Keratinocyte (primary cell): ENCODE measurements at regions not wholly inside any gene's neighbourhood (a gene's known extent, or its start where the extent isn't known, plus 50 kb on each side); places are given as distances from the start of the nearest gene placed in this dataset.

Experiments used
- DNase-seq: peaks from one replicate; pipeline ENCODE4 v3.0.0-alpha.2; 2011; ENCODE audit warnings: low read depth, missing footprints, low spot score
- FAIRE-seq: peaks from 2 replicates; lab custom pipeline; 2011; peaks lifted over from hg19 to GRCh38; lab: Jason Lieb, UNC
- H2AFZ ChIP-seq: 2 replicates; pipeline ENCODE4 v1.6.0; 2012; ENCODE audit warnings: low read length, control low read depth, inconsistent platforms; ENCODE audit not compliant: control insufficient read depth
- H3K27ac ChIP-seq: 2 replicates; pipeline ENCODE4 v1.5.1; 2011; ENCODE audit warnings: low read length; ENCODE audit not compliant: control insufficient read depth, insufficient read depth
- H3K27me3 ChIP-seq: 3 replicates; pipeline ENCODE4 v1.6.0; 2011; ENCODE audit warnings: low read length; ENCODE audit not compliant: control insufficient read depth, insufficient read depth; ENCODE audit errors: extremely low read depth
- H3K36me3 ChIP-seq, 2 experiments: 2 replicates in 1 of 2; 3 replicates in 1 of 2; pipeline ENCODE4 v1.5.1; 2011; ENCODE audit warnings: low read length in 2 of 2, mild to moderate bottlenecking in 1 of 2; ENCODE audit not compliant: control insufficient read depth in 2 of 2, insufficient read depth in 2 of 2; ENCODE audit errors: extremely low read depth in 1 of 2
- H3K4me1 ChIP-seq: 3 replicates; pipeline ENCODE4 v1.5.1; 2011; ENCODE audit warnings: low read length; ENCODE audit not compliant: control insufficient read depth, insufficient read depth; ENCODE audit errors: extremely low read depth
- H3K4me2 ChIP-seq: 3 replicates; pipeline ENCODE4 v1.6.0; 2011; ENCODE audit warnings: low read depth, low read length; ENCODE audit not compliant: control insufficient read depth, insufficient read depth; ENCODE audit errors: extremely low read depth
- H3K4me3 ChIP-seq, 3 experiments: fragments of 200-600 bp in 1 of 3; sonication (generic) in 1 of 3; 2 replicates in 2 of 3; 3 replicates in 1 of 3; pipeline ENCODE4 v1.5.1; 2011 to 2016; ENCODE audit warnings: low read length in 3 of 3, mild to moderate bottlenecking in 3 of 3, control low read depth in 2 of 3, inconsistent platforms in 1 of 3, low read depth in 1 of 3, mixed read lengths in 1 of 3, mixed run types in 1 of 3, moderate library complexity in 1 of 3; ENCODE audit not compliant: control insufficient read depth in 2 of 3, insufficient read depth in 2 of 3; ENCODE audit errors: extremely low read depth in 1 of 3
- H3K79me2 ChIP-seq: 2 replicates; pipeline ENCODE4 v1.6.0; 2012; ENCODE audit warnings: low read length; ENCODE audit not compliant: control insufficient read depth, insufficient read depth
- H3K9ac ChIP-seq: 3 replicates; pipeline ENCODE4 v1.6.0; 2011; ENCODE audit warnings: low read length; ENCODE audit not compliant: control insufficient read depth, insufficient read depth; ENCODE audit errors: extremely low read depth
- H3K9me1 ChIP-seq: 3 replicates; pipeline ENCODE4 v1.6.0; 2011; ENCODE audit warnings: low read length; ENCODE audit not compliant: control insufficient read depth, insufficient read depth; ENCODE audit errors: extremely low read depth
- H3K9me3 ChIP-seq: 2 replicates; pipeline ENCODE4 v1.5.1; 2012; ENCODE audit warnings: low read depth, low read length; ENCODE audit not compliant: control insufficient read depth
- H4K20me1 ChIP-seq: 3 replicates; pipeline ENCODE4 v1.6.0; 2011; ENCODE audit warnings: low read length; ENCODE audit not compliant: control insufficient read depth, insufficient read depth; ENCODE audit errors: extremely low read depth
- EZH2 ChIP-seq: IDR thresholded peaks from one replicate; pipeline ENCODE4 v1.6.1; 2012; ENCODE audit warnings: inconsistent platforms, mild to moderate bottlenecking, low read length, moderate library complexity
- dilution Hi-C: fragments of 300-500 bp; cut with MboI; formaldehyde crosslinking; loops from one replicate; pipeline ENCODE4 v1.7.0; 2020; ENCODE audit warnings: low sequenced_read_pairs; ENCODE audit not compliant: extremely low pct_ligation_motif_present
- TF ChIP-seq, protein P1 (sequence below), 3 experiments: IDR thresholded peaks in 1 of 3; conservative IDR thresholded peaks in 1 of 3; optimal IDR thresholded peaks in 1 of 3; 2 replicates in 2 of 3; 3 replicates in 1 of 3; pipeline versions ENCODE3 to v1.5.1; 2011; ENCODE audit warnings: low read length in 3 of 3, mild to moderate bottlenecking in 3 of 3, moderate library complexity in 2 of 3, control low read depth in 1 of 3, inconsistent platforms in 1 of 3; ENCODE audit not compliant: insufficient read depth in 2 of 3; ENCODE audit errors: extremely low read depth in 1 of 3

DNA sequence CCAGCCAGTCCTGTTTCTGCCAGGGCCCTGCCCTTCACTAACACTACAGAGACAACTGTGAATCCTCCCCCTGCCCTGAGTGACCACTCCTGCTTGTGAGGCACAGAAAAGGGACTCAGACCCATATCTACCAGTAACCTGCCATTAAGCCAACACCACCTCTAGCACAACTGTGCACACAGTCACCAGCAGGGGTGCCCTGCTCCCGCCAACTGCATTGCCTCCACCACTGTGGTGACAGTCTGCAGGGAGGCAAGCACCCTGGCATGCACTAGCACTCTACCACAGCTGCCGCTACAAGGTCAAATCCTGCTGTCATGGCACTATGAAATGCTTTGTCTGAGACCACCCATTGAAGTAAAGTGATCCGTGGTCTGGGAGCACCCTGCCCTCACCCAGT is 1028.5 kb upstream of the CDH9 start:
- Histone ChIP-seq H3K36me3 (no peaks in the 10 kb centered on the region), H3K9me1 (no peaks in the 10 kb centered on the region), H3K27me3 (no peaks in the 10 kb centered on the region), H3K4me2 (no peak overlapping the region), H3K9ac (no peak overlapping the region), H3K9me3 (peaks cover 3% of the 10 kb centered on the region), H2AFZ (no peak overlapping the region), H4K20me1 (no peaks in the 10 kb centered on the region), H3K4me3 (no peak overlapping the region), H3K27ac (no peak overlapping the region), H3K4me1 (no peaks in the 10 kb centered on the region), H3K79me2 (no peaks in the 10 kb centered on the region)
- no peak for FAIRE-seq
- DNase-seq, result no peak
- dilution Hi-C loops, result no loop called here
- no peak for TF ChIP-seq EZH2
- TF ChIP-seq, protein P1, sequence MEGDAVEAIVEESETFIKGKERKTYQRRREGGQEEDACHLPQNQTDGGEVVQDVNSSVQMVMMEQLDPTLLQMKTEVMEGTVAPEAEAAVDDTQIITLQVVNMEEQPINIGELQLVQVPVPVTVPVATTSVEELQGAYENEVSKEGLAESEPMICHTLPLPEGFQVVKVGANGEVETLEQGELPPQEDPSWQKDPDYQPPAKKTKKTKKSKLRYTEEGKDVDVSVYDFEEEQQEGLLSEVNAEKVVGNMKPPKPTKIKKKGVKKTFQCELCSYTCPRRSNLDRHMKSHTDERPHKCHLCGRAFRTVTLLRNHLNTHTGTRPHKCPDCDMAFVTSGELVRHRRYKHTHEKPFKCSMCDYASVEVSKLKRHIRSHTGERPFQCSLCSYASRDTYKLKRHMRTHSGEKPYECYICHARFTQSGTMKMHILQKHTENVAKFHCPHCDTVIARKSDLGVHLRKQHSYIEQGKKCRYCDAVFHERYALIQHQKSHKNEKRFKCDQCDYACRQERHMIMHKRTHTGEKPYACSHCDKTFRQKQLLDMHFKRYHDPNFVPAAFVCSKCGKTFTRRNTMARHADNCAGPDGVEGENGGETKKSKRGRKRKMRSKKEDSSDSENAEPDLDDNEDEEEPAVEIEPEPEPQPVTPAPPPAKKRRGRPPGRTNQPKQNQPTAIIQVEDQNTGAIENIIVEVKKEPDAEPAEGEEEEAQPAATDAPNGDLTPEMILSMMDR (optimal IDR thresholded peaks at IDR 0.05 in 1 of 3, IDR thresholded peaks at IDR 0.05 in 1 of 3, conservative IDR thresholded peaks at IDR 0.05 in 1 of 3; ENCODE audit: extremely low read depth in 1 of 3, insufficient read depth in 2 of 3, low read length in 3 of 3), result no peak

DNA sequence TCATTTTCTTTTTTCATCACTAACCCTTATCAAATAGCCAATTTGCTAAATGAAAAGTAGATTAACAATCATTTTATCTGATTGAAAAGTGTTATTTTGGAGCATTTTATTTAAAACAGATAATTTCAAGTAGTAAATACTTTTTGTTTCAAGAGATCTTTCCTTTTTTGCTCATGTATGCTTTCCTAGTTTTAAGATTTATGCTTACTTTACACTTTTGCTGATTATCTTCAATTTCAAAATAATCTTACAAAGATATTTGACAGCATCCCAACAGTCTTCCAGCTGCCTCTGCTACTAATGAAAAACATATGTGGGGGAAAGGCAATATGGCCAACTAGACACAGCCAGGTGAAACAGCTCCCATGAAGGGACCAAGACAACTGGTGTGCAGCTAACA is 1027.3 kb upstream of the CDH9 start:
- FAIRE-seq, result no peak
- H3K4me2 ChIP-seq, result no peak overlapping the region
- dilution Hi-C loops, result no loop called here

More for the DNA sequence above, 1027.3 kb upstream of the CDH9 start:
- DNase-seq, result no peak
- H3K36me3 ChIP-seq, result no peaks in the 10 kb centered on the region
- TF ChIP-seq, protein P1 (optimal IDR thresholded peaks at IDR 0.05 in 1 of 3, IDR thresholded peaks at IDR 0.05 in 1 of 3, conservative IDR thresholded peaks at IDR 0.05 in 1 of 3; ENCODE audit: extremely low read depth in 1 of 3, insufficient read depth in 2 of 3, low read length in 3 of 3), result no peak
- no peak for TF ChIP-seq EZH2
- no peaks in the 10 kb centered on the region for H3K9me1 ChIP-seq
- H3K4me1 ChIP-seq, result no peaks in the 10 kb centered on the region
- no peaks in the 10 kb centered on the region for H4K20me1 ChIP-seq
- H3K9me3 ChIP-seq, result peaks cover 3% of the 10 kb centered on the region
- H2AFZ ChIP-seq, result no peak overlapping the region
- H3K4me3 ChIP-seq, result no peak overlapping the region
- H3K79me2 ChIP-seq, result no peaks in the 10 kb centered on the region
- no peak overlapping the region for H3K9ac ChIP-seq
- H3K27ac ChIP-seq, result no peak overlapping the region
- H3K27me3 ChIP-seq, result no peaks in the 10 kb centered on the region
